Activated CD4-positive, alpha-beta T cell treated with anti-CD3 and anti-CD28 coated beads for 4 hours (primary cell): ENCODE measurements at regions not wholly inside any gene's neighbourhood (a gene's known extent, or its start where the extent isn't known, plus 50 kb on each side); places are given as distances from the start of the nearest gene placed in this dataset.
"Not testable (repeated sequence)": the region's sequence is repeated elsewhere in the genome, so short reads cannot be mapped to it uniquely, and the experiment has no call there.

ENCODE experiments used
- DNase-seq, 2 donors: peaks; one replicate each; pipeline ENCODE4 v3.0.0-alpha.2; 2020

- peak in 1 of 2 donors; percentile 6 for DNase-seq
These were observed 172.7 kb upstream of the NOX3 start for GRCh38 chr6:155628306-155628705.

DNA sequence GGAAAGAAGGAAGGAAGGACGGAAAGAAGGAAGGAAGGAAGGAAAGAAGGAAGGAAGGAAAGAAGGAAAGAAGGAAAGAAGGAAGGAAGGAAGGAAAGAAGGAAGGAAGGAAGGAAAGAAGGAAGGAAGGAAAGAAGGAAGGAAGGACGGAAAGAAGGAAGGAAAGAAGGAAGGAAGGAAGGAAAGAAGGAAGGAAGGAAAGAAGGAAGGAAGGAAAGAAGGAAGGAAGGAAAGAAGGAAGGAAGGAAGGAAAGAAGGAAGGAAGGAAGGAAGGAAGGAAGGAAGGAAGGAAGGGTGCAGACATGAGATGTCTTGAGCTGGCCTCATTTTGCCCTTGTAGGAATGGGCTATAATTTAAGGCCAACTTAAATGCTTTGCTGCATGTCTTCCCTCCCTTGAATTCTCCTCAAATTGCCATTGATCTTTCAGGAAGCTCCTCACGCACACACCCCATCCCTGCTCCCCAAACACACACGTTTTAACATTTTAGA lies 172.1 kb upstream of the NOX3 start:
- not testable (repeated sequence) for DNase-seq

DNA sequence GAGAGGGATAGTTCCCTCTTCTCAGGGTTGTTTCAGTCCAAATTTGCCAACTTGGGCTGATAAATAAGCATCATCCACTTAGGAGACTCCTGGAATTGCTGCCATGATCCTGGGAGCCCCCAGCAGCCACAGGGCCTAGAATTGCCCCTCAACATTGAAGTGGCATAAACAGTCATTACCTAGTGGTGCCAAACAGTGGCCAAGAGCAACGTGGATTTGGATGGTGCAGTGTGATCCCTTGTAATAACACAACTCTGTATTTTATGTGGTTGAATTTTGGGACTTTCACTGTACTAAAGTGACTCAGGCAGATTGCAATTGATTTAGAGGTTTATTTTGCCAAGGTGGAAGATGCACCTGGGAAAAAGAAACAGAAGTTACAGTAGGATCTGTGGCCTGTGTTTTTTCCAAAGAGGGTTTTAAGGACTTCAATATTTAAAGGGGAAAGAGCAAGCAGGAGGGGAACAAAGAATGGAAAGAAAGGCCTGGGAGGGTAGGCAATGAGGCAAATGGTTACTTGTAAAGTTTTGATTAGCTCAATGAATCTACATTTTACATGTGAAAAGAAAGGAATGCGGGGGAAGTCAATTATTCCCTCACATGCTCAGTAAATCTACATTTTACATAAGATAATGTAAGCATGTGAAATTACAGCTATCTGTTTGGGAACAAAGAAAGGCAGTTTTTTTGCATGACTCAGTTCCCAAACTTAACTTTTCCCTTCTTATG lies 168.0 kb upstream of the NOX3 start:
- no peak for DNase-seq

DNA sequence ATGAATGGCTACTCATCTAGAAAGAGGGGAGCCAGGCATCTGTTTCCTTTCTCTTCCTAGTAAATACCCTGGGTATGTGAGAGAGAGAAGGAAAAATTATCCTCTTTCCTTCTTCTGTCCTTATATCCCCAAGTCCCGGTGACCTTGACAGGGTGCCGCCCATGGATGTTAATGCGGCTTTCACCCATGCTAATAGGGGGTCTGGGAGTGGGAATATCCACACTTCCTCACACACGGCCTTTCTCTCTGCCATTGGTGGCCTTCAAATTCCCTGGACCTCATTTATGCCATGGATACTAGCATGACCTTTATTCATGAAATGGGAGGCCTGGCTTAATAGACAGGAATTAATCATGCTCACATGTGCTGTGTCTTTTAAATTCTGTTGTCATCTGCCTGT lies 159.0 kb upstream of the NOX3 start:
- no peak for DNase-seq

- no peak for DNase-seq
These were observed 156.1 kb upstream of the NOX3 start for GRCh38 chr6:155611742-155612141.

- DNase-seq = no peak
These were observed 149.4 kb upstream of the NOX3 start for GRCh38 chr6:155604991-155605390.

DNA sequence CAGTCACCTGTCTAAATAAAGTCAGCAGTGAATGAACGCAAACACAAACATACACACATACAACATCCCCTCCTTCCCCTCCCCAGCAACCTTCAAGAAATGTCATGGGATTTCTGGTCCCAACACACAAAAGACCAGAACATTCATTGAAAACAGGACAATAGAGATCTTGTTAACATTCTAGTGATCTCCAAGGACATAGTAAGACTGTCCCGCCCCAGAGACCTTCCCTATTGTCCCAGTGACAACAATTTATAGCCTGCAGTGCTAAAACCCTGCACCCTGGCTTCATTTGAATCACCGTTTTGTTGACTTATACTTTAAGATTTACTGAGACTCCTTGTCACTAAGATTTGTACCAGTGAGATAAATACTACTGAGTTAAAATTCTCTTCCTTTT lies 143.9 kb upstream of the NOX3 start:
- no peak for DNase-seq

DNA sequence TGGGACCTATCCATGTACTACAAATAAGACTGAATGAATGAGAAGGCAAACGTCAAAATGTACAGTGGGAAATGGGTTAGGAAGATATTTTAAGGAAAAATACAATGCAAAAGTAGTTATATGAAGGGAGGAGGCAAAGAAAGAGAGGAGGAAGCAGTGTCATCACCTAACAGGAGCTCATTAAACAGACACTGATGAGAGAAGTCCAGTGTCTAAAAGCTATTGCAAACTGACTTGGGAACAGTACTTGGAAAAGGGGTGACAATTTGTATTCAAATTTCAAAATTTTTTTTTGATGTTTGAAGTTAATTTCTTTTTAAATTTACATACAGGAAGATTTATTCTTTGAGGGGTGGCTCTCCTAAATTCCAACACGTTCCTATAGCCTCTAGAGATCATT lies 143.5 kb upstream of the NOX3 start:
- no peak for DNase-seq

DNA sequence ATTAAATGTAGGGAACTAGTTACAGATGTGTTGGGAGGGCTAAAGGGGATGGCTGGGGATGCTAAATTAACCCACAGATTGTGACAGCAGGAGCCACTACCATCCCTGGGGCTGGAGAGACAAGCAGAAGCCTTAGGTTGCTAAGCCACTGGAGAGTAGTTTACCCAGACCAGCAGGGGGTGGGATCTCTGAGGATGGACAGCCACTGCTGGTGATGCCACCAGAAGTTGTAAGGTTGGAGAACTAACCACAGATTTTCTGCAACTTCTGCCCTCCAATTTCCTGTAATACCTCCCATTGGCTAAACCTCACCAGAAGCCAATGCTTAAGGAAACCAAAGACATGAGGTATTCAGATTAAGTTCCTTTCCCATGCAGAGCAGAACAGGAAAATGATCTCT lies 139.6 kb upstream of the NOX3 start:
- no peak for DNase-seq

DNA sequence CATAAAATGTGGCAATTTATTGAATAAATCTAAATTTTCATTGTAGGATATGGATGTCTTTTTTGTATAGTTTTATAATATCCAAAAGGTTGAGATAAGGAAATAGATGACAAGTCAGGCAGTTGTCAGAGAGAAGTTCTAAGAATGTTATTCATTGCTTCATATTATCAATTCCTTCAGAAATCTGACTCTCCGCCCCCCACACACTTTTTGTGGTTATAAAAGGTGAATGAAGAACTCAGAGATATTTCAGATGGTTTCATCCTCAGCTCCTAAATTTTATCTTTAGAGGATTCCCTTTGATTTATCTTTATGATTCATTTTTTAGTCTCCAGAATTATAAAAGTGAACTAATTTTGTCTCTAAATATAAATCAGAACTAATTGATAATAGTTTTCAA lies 136.1 kb upstream of the NOX3 start:
- DNase-seq = no peak

GRCh38 chr6:155589190-155589589 lies 133.6 kb upstream of the NOX3 start:
- no peak for DNase-seq

GRCh38 chr6:155587817-155588216 lies 132.2 kb upstream of the NOX3 start:
- no peak for DNase-seq

DNA sequence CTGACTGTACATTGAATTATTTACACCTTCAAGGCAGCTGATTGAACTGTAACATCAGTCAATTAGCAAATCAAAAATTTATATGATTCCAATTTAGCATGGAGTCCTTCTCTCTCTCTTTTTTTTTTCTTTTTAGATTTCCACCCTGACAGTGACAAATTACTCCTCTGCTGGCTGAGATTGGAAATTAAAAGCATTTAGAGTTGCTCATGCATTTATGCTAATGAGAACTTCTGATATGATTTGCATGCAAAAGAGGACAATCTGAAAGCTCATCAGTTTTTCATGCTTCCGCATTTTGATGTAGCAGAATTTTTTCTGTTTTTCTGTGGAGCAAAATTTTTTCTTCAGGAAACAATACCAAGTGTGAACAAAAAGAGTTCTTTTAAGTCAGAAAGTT lies 130.5 kb upstream of the NOX3 start:
- no peak for DNase-seq

- DNase-seq = no peak
These were observed 128.4 kb upstream of the NOX3 start for GRCh38 chr6:155584006-155584405.

- no peak for DNase-seq
These were observed 126.7 kb upstream of the NOX3 start for GRCh38 chr6:155582016-155582991.

GRCh38 chr6:155580904-155581303 lies 125.3 kb upstream of the NOX3 start:
- no peak for DNase-seq

DNA sequence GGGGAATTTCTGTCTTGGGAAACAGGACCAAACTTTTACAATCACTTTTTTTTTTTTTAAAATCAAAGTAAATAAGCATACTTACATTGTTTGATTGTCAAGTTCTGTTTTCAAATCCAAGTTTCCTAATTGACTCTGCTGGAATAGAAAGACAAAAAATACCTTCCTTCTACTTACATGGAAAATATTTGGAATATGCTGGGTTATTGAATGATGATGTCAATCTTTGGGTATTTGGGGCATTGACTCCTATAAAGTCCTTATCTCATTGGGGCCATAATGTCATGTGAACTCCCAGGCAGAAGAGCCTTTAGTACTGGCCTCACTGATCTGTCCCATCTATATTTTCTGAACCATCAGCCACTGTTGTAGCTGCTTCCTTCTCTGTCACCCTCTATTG lies 122.6 kb upstream of the NOX3 start:
- no peak for DNase-seq

DNA sequence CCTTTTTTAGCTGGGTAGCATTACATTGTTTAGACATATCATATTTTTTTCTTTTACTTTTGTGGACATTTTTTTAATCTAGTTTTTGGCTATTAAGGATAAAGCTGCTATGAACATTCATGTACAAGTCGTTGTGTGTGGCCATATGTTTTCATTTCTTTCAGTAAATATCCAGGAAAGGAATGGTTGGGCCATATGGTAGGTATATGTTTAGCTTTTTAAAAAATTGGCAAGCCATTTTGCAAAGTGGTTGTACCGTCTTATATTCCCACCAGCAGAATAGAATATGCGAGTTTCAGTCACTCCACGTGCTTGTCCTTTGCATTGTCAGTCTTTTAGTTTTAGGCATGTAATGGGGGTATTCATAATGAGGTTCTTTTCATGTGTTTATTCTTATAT lies 106.3 kb upstream of the NOX3 start:
- no peak for DNase-seq

DNA sequence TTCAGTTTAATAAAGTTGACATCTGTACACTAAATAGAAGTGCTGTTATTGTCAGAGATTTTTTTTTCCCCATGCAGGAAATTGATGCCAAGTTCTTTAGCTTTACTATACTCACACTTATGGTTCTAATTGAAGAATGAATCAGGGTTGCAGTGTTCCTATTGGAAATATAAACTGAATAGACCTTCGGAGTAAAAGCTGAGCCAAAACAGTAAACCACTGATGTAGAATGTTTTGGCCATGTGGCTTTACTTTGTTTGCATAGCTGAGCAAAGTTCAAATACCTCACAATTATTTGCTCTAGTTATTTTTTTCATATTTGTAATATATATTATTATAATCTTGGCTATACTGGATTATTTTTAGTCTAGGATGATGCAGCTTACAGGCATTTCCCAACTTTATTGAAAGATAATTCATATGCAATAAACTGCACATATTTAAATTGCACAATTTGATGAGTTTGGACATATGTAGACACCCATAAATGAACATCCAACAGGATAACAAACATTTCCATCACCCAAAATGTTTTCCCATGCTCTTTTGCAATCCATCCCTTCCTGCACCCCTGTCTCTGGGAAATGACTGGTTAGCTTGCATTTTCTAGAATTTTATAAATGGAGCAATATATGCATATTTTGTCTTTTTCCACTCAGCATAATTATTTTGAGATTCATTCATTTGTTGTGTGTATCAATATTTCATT lies 105.8 kb upstream of the NOX3 start:
- no peak for DNase-seq

- no peak for DNase-seq
These were observed 94.3 kb upstream of the NOX3 start for GRCh38 chr6:155549928-155550327.

DNA sequence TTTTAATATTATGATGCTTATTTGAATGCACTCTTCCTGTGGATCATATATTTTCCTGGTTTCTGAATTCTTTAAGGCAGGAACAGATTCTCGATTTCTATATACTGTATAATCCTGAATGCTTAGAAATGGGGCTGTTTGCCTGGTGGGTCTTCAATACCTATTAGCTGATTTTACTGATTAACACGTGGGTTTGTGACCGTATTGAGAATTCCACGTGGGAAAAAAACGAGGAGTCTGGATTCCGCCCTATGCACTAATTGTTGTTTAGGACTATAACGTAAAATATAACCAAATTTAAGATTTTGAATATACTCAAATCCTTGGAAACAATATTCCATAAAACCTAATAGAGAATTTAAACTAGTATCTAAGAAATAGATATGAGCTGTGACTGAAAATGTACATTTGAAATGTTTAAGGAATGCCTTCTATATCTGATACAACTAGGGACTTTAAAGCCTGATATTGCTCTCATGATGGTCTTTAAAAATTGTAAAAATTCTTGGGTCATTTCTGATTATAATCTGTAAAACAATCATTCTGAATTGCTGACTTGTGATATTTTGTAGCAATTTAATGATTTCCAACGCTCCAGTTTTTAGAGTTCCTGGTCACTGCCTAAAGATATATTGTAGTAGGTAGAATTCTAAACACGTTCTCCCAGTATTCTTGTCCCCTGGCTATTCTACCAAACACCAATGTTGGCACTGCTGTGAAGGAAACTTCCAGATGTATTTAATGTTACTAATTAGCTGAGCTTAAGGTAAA lies 93.6 kb upstream of the NOX3 start:
- DNase-seq = no peak

GRCh38 chr6:155548576-155548975 lies 92.9 kb upstream of the NOX3 start:
- DNase-seq = no peak

GRCh38 chr6:155544677-155545076 lies 89.0 kb upstream of the NOX3 start:
- DNase-seq = no peak
